GM20000 (cell line): ENCODE measurements at regions not wholly inside any gene's neighbourhood (a gene's known extent, or its start where the extent isn't known, plus 50 kb on each side); places are given as distances from the start of the nearest gene placed in this dataset.

Source experiments
- DNase-seq: peaks from one replicate; pipeline ENCODE4 v3.0.0; 2012; ENCODE audit warnings: low spot score
- CTCF ChIP-seq: IDR thresholded peaks from 2 replicates; pipeline ENCODE4 v1.5.1; 2012; ENCODE audit warnings: mild to moderate bottlenecking, control low read depth; ENCODE audit errors: extremely low read depth, missing control alignments

- TF ChIP-seq CTCF = no peak
- DNase-seq = no peak
Observed at GRCh38 chr1:191320062-191320461, 838.2 kb upstream of the RGS18 start.

- TF ChIP-seq CTCF = no peak
- DNase-seq = no peak
Observed at GRCh38 chr1:191327868-191328267, 830.4 kb upstream of the RGS18 start.

- no peak for TF ChIP-seq CTCF
Observed at GRCh38 chr1:191343816-191344215, 814.4 kb upstream of the RGS18 start.

GRCh38 chr1:191346381-191346780 is 811.9 kb upstream of the RGS18 start:
- TF ChIP-seq CTCF = no peak
- no peak for DNase-seq

More at GRCh38 chr1:191343816-191344215, 814.4 kb upstream of the RGS18 start:
- DNase-seq = no peak

- TF ChIP-seq CTCF = no peak
- no peak for DNase-seq
Observed at GRCh38 chr1:191348328-191348727, 809.9 kb upstream of the RGS18 start.

- TF ChIP-seq CTCF = no peak
- DNase-seq = no peak
Observed at GRCh38 chr1:191350938-191351337, 807.3 kb upstream of the RGS18 start.

GRCh38 chr1:191358724-191359123 is 799.5 kb upstream of the RGS18 start:
- no peak for DNase-seq
- TF ChIP-seq CTCF = no peak
